ENCODE measurements at regions not wholly inside any gene's neighbourhood (a gene's known extent, or its start where the extent isn't known, plus 50 kb on each side); places are given as distances from the start of the nearest gene placed in this dataset.

- TF ChIP-seq CTCF (IDR thresholded peaks at IDR 0.05), result no peak
- TF ChIP-seq POLR2AphosphoS5 (IDR thresholded peaks at IDR 0.05), result no peak
- no peak for TF ChIP-seq POLR2A (IDR thresholded peaks at IDR 0.05)
- no peak for TF ChIP-seq EP300 (IDR thresholded peaks at IDR 0.05)
Measured at GRCh38 chr5:34603378-34603777, 52.8 kb upstream of the RAI14 start.

Measured in suprapubic skin (tissue), 4 donors.